NCI-H446 (cell line): ENCODE measurements at regions not wholly inside any gene's neighbourhood (a gene's known extent, or its start where the extent isn't known, plus 50 kb on each side); places are given as distances from the start of the nearest gene placed in this dataset.
"Not testable (repeated sequence)": the region's sequence is repeated elsewhere in the genome, so short reads cannot be mapped to it uniquely, and the experiment has no call there.

ENCODE experiments used
- DNase-seq, 2 experiments: peaks; one replicate each; lab custom pipeline; 2025; lab: John Stamatoyannopoulos, UW

DNA sequence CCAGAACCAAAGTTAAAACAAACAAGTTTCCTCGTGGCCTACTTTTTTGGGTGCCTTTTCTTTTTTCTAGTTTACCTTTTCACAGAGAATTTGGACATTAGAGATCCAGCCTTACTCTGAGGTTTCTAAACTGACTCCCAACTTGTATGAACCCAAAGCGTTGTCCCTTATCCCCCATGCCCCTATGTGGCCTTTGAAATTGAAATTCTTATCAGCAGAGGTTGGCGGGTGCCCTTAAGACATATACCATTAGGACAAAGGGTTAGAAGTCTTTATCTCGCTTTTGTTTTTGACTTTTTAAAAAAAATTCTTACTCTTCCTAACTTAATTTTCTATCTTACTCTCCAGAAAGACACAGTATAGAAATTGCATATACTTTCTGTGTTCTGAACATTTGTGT is 76.3 kb upstream of the C7orf33 start:
- no peak for DNase-seq

DNA sequence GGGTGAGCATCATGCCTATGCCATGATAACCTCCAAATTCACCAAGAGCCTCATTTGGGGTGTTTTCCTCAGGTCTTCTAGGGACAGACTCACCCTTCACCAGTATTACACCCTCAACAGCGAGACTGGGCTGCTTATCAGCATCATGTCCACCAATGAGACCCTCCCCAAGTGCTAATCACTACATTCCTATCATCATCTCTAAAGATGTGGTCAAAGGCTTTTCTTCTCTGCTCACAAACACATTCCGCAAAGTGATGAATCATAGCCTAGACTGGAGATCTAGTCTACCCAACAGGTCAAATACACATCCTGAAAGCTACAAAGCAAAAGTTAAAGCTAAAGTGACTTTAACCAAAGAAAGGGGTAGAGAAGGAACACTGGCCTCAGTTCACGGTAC is 75.3 kb upstream of the C7orf33 start:
- no peak for DNase-seq

DNA sequence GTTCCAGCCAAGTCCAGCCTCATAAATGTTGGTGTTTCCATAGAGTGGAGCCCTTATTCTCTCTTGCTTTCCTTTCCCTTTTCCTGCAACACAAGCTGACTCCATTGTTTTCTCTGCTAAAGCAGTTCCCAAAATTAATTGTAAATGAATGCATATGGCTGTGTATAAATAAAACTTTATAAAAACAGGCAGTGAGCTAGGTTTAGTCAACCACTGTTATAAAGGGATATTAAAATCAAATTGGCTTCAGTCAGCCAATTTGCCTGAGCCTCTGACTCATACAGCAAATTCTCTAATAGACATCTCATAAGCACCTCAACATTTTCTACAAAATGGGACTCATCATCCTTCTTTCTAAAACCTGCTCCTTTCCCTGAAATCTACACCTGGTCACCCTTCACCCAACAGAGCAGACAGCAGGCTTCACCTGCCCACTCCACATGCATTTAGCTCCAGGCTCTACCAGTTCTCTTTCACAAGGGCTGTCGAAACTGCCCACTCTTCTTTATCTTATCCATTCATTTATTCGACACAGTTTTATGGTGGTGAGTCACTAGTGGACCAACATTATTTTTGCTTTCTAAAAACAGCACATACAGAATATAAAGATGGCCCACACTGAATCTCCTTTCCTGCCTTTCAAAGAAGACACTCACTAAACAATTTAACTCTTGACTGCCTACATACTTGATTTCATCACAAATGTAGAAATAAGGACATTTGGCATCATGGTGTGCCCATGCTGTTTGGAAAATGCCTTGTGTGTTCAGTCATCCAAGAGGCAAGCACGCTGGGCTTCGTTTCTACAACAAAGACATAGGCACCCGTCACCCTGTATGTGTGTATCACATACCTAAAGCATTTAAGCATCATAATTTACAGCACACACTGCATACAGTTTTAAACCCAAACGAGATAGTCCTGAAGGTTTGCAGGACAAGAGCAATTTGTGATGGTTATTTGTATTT is 74.6 kb upstream of the C7orf33 start:
- DNase-seq, result no peak

DNA sequence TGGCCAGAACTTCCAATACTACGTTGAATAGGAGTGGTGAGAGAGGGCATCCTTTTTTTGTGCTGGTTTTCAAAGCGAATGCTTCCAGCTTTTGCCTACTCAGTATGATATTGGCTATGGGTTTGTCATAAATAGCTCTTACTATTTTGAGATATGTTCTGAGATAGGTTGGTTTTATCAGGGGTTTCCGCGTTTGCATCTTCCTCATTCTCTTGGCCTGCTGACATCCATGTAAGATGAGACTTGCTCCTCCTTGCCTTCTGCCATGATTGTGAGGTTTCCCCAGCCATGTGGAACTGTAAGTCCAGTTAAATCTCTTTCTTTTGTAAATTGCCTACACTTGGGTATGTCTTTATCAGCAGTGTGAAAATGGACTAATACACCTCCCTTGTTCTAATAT is 71.2 kb upstream of the C7orf33 start:
- not testable (repeated sequence) for DNase-seq

DNA sequence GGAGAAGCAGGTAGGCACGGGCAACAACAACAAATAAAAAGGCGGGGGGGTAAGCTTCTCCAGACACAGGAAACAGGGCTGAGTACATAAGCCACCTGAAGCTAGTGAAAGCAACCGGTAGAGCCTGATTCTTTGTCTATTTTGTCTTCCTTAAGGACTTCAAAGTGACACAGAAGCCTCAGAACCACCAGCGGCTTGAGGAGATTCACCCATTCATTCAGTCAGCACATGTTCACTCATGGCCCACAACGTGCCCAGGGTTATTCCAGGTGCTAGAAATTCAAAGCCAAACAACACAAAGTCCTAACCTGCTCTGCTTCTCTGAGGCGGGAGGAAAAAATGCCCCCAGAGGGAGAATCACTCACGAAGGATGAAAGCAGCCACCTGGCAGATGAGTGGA is 69.3 kb upstream of the C7orf33 start:
- DNase-seq, result no peak

DNA sequence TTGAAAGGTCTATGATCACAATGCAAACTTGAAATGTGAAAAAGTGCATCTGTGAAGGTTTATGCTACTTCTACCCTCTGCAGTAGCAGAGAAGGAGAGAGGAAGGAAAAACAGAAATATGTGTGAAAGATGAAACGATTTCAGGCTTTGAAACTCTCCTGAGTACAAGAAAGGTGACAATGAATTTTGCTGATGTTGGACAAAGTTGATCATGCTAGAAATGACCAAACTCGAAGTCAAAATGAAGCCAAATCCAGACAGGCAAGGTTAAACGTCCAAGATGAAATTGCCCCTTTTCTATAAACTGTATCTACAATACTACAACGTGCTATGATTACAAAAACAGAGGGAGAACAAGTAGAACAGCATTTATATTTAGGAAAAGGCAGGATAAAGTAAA is 67.0 kb upstream of the C7orf33 start:
- no peak for DNase-seq

DNA sequence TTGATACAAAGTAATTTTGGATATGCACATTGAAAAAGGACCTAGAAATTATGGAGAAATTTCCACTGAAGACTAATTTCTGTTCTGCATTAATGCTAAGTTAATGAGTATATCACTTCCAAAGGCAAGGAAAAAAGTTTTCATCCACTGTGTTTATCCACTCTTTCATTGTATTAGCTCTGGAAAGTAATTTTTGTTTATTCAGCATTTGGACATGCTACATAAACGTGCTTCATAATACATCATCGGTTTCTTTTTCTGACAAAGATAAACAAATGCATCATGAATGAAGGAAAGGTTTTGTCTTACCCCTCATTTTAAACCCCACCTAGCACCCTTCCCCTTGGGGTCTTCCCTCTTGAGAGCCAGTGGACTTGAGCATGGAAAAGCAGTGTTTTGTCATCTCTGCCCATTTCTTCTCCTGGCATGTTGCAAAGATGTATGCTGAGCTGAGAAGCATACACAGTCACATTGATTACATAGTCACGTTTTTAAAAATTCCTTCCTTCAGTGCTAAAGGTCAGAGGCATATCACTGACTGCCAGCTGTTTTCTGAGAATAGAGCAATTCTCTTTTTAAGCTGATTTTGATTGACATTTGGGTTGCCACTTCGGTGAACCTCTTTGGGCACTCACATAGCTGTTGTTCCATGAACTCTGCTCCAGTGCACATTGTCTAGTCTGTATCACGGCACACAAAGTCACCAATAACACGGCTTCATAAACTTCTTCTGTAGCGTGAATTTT is 65.9 kb upstream of the C7orf33 start:
- DNase-seq, result no peak

DNA sequence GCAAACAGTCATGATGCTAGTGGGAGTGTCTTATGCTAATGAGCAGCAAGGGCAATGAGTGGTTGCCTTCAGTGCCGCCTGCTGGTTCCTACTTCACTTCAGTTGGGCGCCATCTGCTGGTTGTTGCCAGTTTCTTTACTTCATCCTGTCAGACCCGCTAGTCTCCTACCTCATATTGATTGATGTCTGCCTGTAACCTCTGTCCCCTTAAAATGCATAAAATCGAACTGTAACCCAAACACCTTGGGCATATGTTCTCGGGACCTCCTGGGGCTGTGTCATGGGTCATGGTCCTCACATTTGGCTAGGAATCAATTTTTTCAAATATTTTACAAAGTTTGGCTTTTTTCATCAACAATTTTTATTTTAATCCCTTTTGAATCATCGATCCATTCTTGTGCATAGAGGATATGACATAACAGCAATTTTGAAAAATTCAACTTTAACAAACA is 62.8 kb upstream of the C7orf33 start:
- peak; percentile 73 to 85 for DNase-seq

DNA sequence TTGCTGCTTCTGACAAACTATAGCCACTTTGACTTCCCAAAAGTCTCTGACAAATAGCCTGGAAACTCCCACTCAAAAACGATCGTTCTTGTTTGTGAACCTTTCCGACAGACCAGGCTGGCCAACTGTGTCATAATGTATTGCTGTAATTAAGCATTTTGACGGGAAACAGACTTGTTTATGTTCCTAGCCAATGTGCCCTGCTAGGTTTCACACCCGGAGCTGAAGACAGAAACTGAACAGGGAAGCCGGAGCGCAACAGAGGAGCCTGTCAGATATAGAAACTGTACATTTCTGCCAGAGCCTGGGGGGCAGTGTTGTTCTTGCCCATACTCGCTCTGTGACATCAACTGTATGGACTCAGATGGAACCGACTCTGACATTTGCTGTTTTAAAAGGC is 55.3 kb upstream of the C7orf33 start:
- no peak for DNase-seq

DNA sequence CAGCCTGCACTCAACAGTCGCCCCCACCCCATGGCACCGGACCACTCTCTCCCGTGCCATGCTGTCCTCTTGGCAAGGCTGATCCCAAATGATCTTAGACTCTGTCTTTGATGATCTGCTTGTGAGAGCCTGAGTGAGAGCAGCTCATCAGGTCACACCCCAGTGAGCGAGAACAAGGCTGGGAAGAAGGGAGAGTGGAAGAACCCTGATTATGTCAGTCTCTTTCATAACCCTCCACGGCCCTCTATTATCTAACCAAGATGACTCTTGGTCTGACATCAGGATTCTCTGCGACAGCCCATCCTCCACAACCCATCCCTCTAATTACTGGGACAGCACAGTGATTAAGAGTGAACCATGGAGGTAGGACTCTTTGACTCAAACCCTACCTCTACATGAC is 53.1 kb upstream of the C7orf33 start:
- no peak for DNase-seq

DNA sequence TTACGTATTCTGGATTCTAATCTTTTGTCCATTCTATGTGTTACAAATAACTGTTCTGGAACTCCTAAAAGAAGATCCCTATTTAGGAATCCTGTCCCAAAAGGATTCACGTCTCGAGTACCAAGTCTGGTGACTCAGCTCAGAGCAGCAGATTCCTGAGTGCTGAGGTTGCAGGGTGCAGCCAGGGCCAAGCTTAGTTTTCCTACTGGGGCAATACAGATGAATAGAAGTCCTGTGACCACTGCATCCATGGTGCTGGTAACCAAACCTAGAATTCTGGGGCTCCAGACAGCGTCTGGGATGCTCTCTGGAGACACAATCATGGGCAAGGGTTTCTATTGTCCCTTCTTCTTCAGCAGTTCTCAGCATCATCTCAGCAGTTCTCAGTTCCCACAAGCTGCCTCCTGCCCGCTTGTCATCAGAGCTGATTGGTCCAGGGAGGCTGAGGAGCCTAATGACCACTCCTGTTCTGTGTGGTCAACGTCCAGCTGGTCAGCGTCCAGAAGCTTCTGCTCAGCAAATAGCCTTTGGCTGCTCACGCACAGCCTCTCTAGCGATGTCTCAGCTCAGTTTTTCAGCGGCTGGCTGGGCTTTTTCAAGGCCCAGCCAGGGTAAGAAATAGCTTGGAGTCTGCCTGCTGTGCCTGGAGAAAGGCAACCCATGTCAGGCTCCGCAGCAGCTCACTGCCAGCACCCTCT is 50.4 kb upstream of the C7orf33 start:
- DNase-seq, result no peak
